ENCODE measurements at regions not wholly inside any gene's neighbourhood (a gene's known extent, or its start where the extent isn't known, plus 50 kb on each side); places are given as distances from the start of the nearest gene placed in this dataset.

GRCh38 chr6:154605178-154605881, 94.8 kb upstream of the CNKSR3 start:
- no peak for TF ChIP-seq CTCF (IDR thresholded peaks at IDR 0.05; ENCODE audit: low read depth, low read length, missing input control)
- no peak for TF ChIP-seq TAF1 (conservative IDR thresholded peaks at IDR 0.05)
- TF ChIP-seq RAD21 (IDR thresholded peaks at IDR 0.05), result no peak
- no peak for TF ChIP-seq ATF3 (IDR thresholded peaks at IDR 0.05)
- no peak for TF ChIP-seq REST (IDR thresholded peaks at IDR 0.05)
- no peak for TF ChIP-seq ZBTB33 (IDR thresholded peaks at IDR 0.05)
- TF ChIP-seq SP1 (IDR thresholded peaks at IDR 0.05), result no peak
- no peak for TF ChIP-seq GABPA (IDR thresholded peaks at IDR 0.05 in 1 of 2, conservative IDR thresholded peaks at IDR 0.05 in 1 of 2)
- no peak for TF ChIP-seq MAX (IDR thresholded peaks at IDR 0.05)
- no peak for TF ChIP-seq HNF4A (conservative IDR thresholded peaks at IDR 0.05)
- TF ChIP-seq YY1 (IDR thresholded peaks at IDR 0.05), result no peak
- no peak for TF ChIP-seq FOXA2 (IDR thresholded peaks at IDR 0.05)
- no peak for TF ChIP-seq FOXA1 (IDR thresholded peaks at IDR 0.05)
- no peak for TF ChIP-seq EGR1 (IDR thresholded peaks at IDR 0.05; ENCODE audit: low read depth in 2 of 2)
